ENCODE measurements at regions not wholly inside any gene's neighbourhood (a gene's known extent, or its start where the extent isn't known, plus 50 kb on each side); places are given as distances from the start of the nearest gene placed in this dataset.
"Not testable (repeated sequence)": the region's sequence is repeated elsewhere in the genome, so short reads cannot be mapped to it uniquely, and the experiment has no call there.

DNA sequence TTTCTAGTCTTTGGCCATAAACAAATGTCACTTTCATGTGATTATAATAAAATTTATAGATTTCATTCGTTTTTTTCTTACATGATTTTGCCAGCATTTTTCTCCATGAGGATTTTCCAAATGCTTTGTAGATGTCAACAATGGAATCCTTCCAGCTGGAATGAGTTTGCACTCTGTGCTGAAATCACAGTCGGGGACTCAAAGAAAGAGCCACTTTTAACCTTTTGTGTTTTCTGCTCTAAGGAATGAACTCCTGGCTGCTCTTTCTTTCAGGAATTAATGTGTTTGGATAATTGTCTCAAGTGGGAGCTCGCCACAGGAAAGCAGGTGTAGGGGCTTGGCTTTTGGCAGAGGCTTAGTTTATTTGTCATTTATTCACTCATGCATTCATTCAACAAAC is 372.3 kb upstream of the SALL1 start:
- Histone ChIP-seq H3K27me3 (no peaks in the 10 kb centered on the region), H3K4me3 (no peak overlapping the region), H3K36me3 (no peaks in the 10 kb centered on the region), H3K4me1 (no peaks in the 10 kb centered on the region), H3K9me3 (no peaks in the 10 kb centered on the region), H3K27ac (no peak overlapping the region)
- intact Hi-C loops (cut with DNase I; ENCODE audit: low total_unique reads), result no loop called here
- no peak for DNase-seq
- TF ChIP-seq POLR2A (IDR thresholded peaks at IDR 0.05), result no peak
- TF ChIP-seq, protein P1, sequence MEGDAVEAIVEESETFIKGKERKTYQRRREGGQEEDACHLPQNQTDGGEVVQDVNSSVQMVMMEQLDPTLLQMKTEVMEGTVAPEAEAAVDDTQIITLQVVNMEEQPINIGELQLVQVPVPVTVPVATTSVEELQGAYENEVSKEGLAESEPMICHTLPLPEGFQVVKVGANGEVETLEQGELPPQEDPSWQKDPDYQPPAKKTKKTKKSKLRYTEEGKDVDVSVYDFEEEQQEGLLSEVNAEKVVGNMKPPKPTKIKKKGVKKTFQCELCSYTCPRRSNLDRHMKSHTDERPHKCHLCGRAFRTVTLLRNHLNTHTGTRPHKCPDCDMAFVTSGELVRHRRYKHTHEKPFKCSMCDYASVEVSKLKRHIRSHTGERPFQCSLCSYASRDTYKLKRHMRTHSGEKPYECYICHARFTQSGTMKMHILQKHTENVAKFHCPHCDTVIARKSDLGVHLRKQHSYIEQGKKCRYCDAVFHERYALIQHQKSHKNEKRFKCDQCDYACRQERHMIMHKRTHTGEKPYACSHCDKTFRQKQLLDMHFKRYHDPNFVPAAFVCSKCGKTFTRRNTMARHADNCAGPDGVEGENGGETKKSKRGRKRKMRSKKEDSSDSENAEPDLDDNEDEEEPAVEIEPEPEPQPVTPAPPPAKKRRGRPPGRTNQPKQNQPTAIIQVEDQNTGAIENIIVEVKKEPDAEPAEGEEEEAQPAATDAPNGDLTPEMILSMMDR (IDR thresholded peaks at IDR 0.05), result no peak

GRCh38 chr16:51522902-51523301 is 371.8 kb upstream of the SALL1 start:
- Histone ChIP-seq H3K9me3 (no peaks in the 10 kb centered on the region), H3K4me1 (no peaks in the 10 kb centered on the region), H3K27ac (no peak overlapping the region), H3K36me3 (no peaks in the 10 kb centered on the region), H3K4me3 (no peak overlapping the region), H3K27me3 (no peaks in the 10 kb centered on the region)
- TF ChIP-seq, protein P1 (IDR thresholded peaks at IDR 0.05), result no peak
- DNase-seq, result no peak
- intact Hi-C loops (cut with DNase I; ENCODE audit: low total_unique reads), result no loop called here

DNA sequence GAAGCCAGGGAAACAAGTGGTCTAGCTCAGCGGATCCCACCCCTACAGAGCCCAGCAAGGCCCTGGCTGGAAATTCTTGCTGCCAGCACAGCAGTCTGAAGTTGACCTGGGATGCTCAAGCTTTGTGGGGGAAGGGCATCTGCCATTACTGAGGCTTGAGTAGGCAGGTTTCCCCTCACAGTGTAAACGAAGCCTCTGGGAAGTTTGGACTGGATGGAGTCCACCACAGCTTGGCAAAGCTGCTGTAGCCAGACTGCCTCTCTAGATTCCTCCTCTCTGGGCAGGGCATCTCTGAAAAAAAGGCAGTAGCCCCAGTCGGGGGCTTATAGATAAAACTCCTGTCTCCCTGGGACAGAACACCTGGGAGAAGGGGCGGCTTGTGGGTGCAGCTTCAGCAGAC is 365.9 kb upstream of the SALL1 start:
- H3K27ac ChIP-seq; H3K36me3 ChIP-seq; DNase-seq; H3K27me3 ChIP-seq; H3K4me1 ChIP-seq; intact Hi-C loops (cut with DNase I; ENCODE audit: low total_unique reads); H3K4me3 ChIP-seq; H3K9me3 ChIP-seq: not testable (repeated sequence)

DNA sequence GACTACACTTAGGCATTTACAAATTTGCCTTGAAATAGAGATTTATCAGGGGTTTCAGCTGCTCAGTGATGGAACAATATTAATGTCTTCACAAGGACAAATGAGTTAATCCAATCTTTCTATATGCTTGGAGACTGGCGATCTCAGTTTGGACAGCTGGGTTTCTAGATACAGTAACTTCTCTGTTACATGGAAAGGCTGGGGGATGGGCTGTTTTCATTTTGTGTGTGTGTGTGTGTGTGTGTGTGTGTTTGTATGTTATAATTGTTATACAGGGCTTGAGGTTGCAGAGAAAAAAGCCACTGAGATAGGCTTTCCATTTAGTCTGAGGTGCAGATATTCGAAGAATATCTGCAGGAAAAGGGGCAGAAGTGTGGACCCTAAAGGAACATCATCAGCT is 359.3 kb upstream of the SALL1 start:
- Histone ChIP-seq H3K4me1 (no peaks in the 10 kb centered on the region), H3K9me3 (peaks cover 0 to 3% of the 10 kb centered on the region in 2 donors), H3K4me3 (no peak overlapping the region), H3K36me3 (no peaks in the 10 kb centered on the region), H3K27ac (no peak overlapping the region), H3K27me3 (no peaks in the 10 kb centered on the region)
- intact Hi-C loops (cut with DNase I; ENCODE audit: low total_unique reads), result no loop called here
- DNase-seq, result no peak
- TF ChIP-seq POLR2A (IDR thresholded peaks at IDR 0.05), result no peak
- TF ChIP-seq, protein P1 (IDR thresholded peaks at IDR 0.05), result no peak

GRCh38 chr16:51509336-51509735 is 358.3 kb upstream of the SALL1 start:
- Histone ChIP-seq H3K36me3 (no peaks in the 10 kb centered on the region), H3K27ac (peak overlapping the region; percentile 18 to 66), H3K9me3 (peaks cover 0 to 3% of the 10 kb centered on the region in 2 donors), H3K4me3 (no peak overlapping the region), H3K27me3 (no peaks in the 10 kb centered on the region), H3K4me1 (no peaks in the 10 kb centered on the region)
- intact Hi-C loops (cut with DNase I; ENCODE audit: low total_unique reads), result no loop called here
- TF ChIP-seq POLR2A (IDR thresholded peaks at IDR 0.05), result no peak
- TF ChIP-seq, protein P1 (IDR thresholded peaks at IDR 0.05), result no peak
- no peak for DNase-seq

DNA sequence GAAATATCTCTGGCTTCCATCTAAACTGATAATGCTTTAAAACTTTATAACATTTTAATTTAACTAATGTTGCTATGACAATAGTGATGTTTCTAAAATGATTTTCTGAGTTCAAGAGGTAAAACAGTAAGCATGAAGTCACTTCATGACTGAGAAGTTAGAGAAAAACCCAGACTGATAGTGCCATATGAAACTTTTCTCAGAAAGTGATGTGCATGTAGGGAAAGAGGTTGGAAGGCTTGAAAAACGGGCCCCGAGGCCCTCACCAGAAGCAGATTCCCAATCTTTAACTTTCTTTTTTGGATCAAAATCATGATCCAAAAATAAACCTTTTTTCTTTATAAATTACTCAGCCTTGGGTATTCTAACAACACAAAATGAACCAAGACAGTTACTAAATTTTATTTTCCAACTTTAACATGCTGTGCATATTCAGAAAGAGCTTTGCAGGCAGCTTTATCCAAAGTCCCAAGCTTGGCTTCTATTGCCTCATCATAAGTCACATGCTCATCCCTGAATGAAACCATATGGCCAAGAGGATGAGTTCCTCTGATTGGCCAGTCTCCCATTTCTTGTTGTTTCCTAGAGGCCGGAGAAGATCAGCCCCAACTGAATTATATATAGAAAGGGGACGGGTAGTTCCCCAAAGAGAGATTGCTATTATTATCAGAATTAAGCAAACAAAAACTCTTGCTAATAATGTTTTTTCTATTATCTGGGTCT is 357.6 kb upstream of the SALL1 start:
- H3K4me1 ChIP-seq, result no peaks in the 10 kb centered on the region
- no peak for TF ChIP-seq POLR2A (IDR thresholded peaks at IDR 0.05)
- TF ChIP-seq, protein P1 (IDR thresholded peaks at IDR 0.05), result no peak
- no peaks in the 10 kb centered on the region for H3K27me3 ChIP-seq
- intact Hi-C loops (cut with DNase I; ENCODE audit: low total_unique reads), result no loop called here
- peak overlapping the region; percentile 56 to 66 for H3K27ac ChIP-seq
- peaks cover 0 to 3% of the 10 kb centered on the region in 2 donors for H3K9me3 ChIP-seq
- H3K4me3 ChIP-seq, result no peak overlapping the region
- peak; percentile 24 to 58 for DNase-seq
- no peaks in the 10 kb centered on the region for H3K36me3 ChIP-seq

Data from uterus (tissue), 3 donors.